Neural cell (in vitro differentiated cells): ENCODE measurements at regions not wholly inside any gene's neighbourhood (a gene's known extent, or its start where the extent isn't known, plus 50 kb on each side); places are given as distances from the start of the nearest gene placed in this dataset.

ENCODE experiments used
- H2AFZ ChIP-seq: fragments of 200-600, 300-800 bp; sonication (generic), shearing (Covaris generic); 2 replicates; pipeline ENCODE4 v1.6.0; 2014; ENCODE audit warnings: low read depth, mild to moderate bottlenecking, antibody characterized with exemption, low read length, moderate library complexity
- H3F3A ChIP-seq: fragments of 200-600 bp; shearing (Covaris generic); 2 replicates; pipeline ENCODE4 v1.6.1; 2016; ENCODE audit warnings: mild to moderate bottlenecking, moderate library complexity, mixed read lengths, antibody characterized with exemption, low read length; ENCODE audit not compliant: insufficient read depth, poor library complexity, severe bottlenecking
- H3K27ac ChIP-seq: fragments of 200-600, 300-800 bp; sonication (generic), shearing (Covaris generic); 2 replicates; pipeline ENCODE4 v1.5.1; 2014; ENCODE audit warnings: mild to moderate bottlenecking, low read length, moderate library complexity
- H3K27me3 ChIP-seq: fragments of 300-800, 200-600 bp; sonication (generic), shearing (Covaris generic); 2 replicates; pipeline ENCODE4 v1.6.0; 2014; ENCODE audit warnings: mild to moderate bottlenecking, low read depth, low read length, moderate library complexity; ENCODE audit not compliant: insufficient read depth
- H3K36me3 ChIP-seq: fragments of 300-800, 200-600 bp; sonication (generic), shearing (Covaris generic); 2 replicates; pipeline ENCODE4 v1.5.1; 2014; ENCODE audit warnings: mild to moderate bottlenecking, antibody characterized with exemption, low read length, moderate library complexity; ENCODE audit not compliant: insufficient read depth
- H3K4me2 ChIP-seq: fragments of 300-800, 200-600 bp; sonication (generic), shearing (Covaris generic); 2 replicates; pipeline ENCODE4 v1.6.0; 2014; ENCODE audit warnings: mild to moderate bottlenecking, low read length
- H3K4me3 ChIP-seq: fragments of 300-800, 200-600 bp; sonication (generic), shearing (Covaris generic); 2 replicates; pipeline ENCODE4 v1.5.1; 2014; ENCODE audit warnings: mild to moderate bottlenecking, low read length, moderate library complexity
- H3K79me2 ChIP-seq: fragments of 200-600 bp; shearing (Covaris generic); replicated peaks from 2 replicates; pipeline ENCODE4 v1.6.0; 2014; ENCODE audit warnings: mild to moderate bottlenecking, low read length, moderate library complexity; ENCODE audit not compliant: insufficient read depth
- H3K9ac ChIP-seq: fragments of 300-800, 200-600 bp; sonication (generic), shearing (Covaris generic); 2 replicates; pipeline ENCODE4 v1.6.1; 2016; ENCODE audit warnings: mild to moderate bottlenecking, low read length, mixed read lengths
- H3K9me2 ChIP-seq: fragments of 200-600 bp; shearing (Covaris generic); 2 replicates; pipeline ENCODE4 v1.6.1; 2016; ENCODE audit warnings: mild to moderate bottlenecking, low read length, mixed read lengths; ENCODE audit not compliant: insufficient read depth
- H3K9me3 ChIP-seq: fragments of 200-600, 300-800 bp; sonication (generic), shearing (Covaris generic); 2 replicates; pipeline ENCODE4 v1.6.1; 2016; ENCODE audit warnings: mild to moderate bottlenecking, mixed run types, low read length, moderate library complexity, mixed read lengths
- H4K20me1 ChIP-seq: fragments of 200-600 bp; shearing (Covaris generic); 2 replicates; pipeline ENCODE4 v1.6.1; 2016; ENCODE audit warnings: mild to moderate bottlenecking, mixed run types; ENCODE audit not compliant: insufficient read depth
- EP300 ChIP-seq: fragments of 450-650 bp; conservative IDR thresholded peaks from 2 replicates; pipeline ENCODE4 v1.6.1; 2014; ENCODE audit warnings: antibody characterized with exemption, mild to moderate bottlenecking, moderate library complexity; ENCODE audit not compliant: poor library complexity, severe bottlenecking
- EZH2 ChIP-seq: fragments of 200-600, 300-800 bp; shearing (Covaris generic), sonication (generic); IDR thresholded peaks from 2 replicates; pipeline ENCODE4 v1.6.1; 2014; ENCODE audit warnings: antibody characterized with exemption, low read length, borderline replicate concordance, mild to moderate bottlenecking; ENCODE audit not compliant: insufficient read depth, poor library complexity, severe bottlenecking
- MXI1 ChIP-seq: fragments of 450-650 bp; conservative IDR thresholded peaks from 2 replicates; pipeline ENCODE4 v1.6.1; 2014; ENCODE audit warnings: antibody characterized with exemption, mild to moderate bottlenecking; ENCODE audit not compliant: poor library complexity, severe bottlenecking
- POLR2AphosphoS5 ChIP-seq: IDR thresholded peaks from 2 replicates; pipeline ENCODE4 v1.6.1; 2012
- RAD21 ChIP-seq: fragments of 450-650 bp; conservative IDR thresholded peaks from 2 replicates; pipeline ENCODE4 v1.6.1; 2014; ENCODE audit warnings: antibody characterized with exemption, mild to moderate bottlenecking, moderate library complexity
- SMC3 ChIP-seq: fragments of 450-650 bp; conservative IDR thresholded peaks from 2 replicates; pipeline ENCODE4 v1.6.1; 2014; ENCODE audit warnings: antibody characterized with exemption, mild to moderate bottlenecking, moderate library complexity; ENCODE audit not compliant: poor library complexity
- TAF1 ChIP-seq: IDR thresholded peaks from 2 replicates; pipeline ENCODE4 v1.6.1; 2012; ENCODE audit warnings: low read depth
- TF ChIP-seq, protein P1 (sequence below): IDR thresholded peaks from 2 replicates; pipeline ENCODE4 v1.6.1; 2012; ENCODE audit warnings: borderline replicate concordance
- TF ChIP-seq, protein P2 (sequence below): fragments of 450-650 bp; IDR thresholded peaks from 2 replicates; pipeline ENCODE4 v1.5.1; 2014; ENCODE audit warnings: antibody characterized with exemption, mild to moderate bottlenecking, moderate library complexity; ENCODE audit not compliant: poor library complexity, severe bottlenecking

DNA sequence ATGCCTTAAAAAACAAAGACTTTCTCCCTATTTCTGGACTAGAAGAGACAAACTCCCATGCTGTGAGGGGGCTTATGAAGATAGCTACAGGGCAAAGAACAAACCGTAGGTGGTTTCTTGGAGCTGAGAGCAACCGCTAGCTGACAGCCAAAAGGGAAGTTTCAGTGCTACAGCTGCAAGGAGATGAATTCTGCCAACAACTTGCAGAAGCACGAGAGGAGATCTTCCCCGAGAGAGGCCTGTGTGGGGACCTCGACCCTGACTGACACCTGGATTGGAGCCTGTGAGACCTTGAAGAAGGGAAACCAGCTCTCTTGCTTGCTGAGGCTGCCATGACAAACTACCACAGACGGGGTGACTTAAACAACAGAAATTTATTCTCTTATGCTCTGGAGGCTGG lies 183.8 kb upstream of the VCX3A start:
- Histone ChIP-seq H3K9me2 (no peaks in the 10 kb centered on the region), H2AFZ (no peak overlapping the region), H3K27ac (no peak overlapping the region), H3K79me2 (no peaks in the 10 kb centered on the region), H3K4me2 (no peak overlapping the region), H3K27me3 (no peaks in the 10 kb centered on the region), H3K36me3 (no peaks in the 10 kb centered on the region), H4K20me1 (no peaks in the 10 kb centered on the region), H3F3A (no peaks in the 10 kb centered on the region), H3K4me3 (no peak overlapping the region), H3K9ac (no peak overlapping the region), H3K9me3 (no peaks in the 10 kb centered on the region)
- TF ChIP-seq SMC3 (no peak), TAF1 (no peak), EZH2 (no peak)

DNA sequence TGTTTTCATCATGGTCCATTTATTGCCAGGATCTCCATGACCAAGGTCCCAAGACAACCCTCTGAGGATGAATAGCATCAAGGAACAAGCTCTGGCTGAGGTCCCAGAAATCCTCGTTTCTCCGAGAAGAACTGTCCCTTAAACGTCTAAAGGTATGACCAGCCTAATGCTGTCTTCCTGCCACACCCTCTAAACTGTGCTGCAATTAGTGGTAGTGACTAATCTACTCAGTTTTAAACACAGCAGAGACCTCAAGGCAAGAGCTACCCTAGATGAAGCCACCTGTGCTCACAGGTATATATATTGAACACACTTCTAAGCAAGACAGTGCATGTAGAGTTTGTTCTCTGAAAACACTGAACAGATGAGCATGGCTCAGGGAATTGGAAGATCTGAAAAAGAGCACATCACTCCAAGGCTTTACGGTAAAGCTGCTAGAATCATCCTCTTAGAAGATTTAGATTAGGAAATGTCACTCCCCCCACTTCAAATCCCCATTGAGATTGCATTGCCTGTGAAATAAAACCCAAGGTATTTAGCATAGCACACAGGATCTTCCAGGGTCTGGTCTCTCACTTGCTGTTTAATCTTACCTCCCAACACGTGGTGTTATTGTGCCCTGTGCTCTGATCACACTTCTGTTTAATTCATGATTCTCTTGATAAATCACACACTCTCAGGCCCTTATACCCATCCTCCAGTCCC lies 173.9 kb upstream of the VCX3A start:
- no peaks in the 10 kb centered on the region for H3K9me2 ChIP-seq
- H3K9ac ChIP-seq = no peak overlapping the region
- no peaks in the 10 kb centered on the region for H3K36me3 ChIP-seq
- H3F3A ChIP-seq = no peaks in the 10 kb centered on the region
- H4K20me1 ChIP-seq = no peaks in the 10 kb centered on the region
- H3K9me3 ChIP-seq = no peaks in the 10 kb centered on the region
- no peaks in the 10 kb centered on the region for H3K27me3 ChIP-seq
- no peak overlapping the region for H3K27ac ChIP-seq
- no peak overlapping the region for H3K4me3 ChIP-seq
- TF ChIP-seq, protein P1, sequence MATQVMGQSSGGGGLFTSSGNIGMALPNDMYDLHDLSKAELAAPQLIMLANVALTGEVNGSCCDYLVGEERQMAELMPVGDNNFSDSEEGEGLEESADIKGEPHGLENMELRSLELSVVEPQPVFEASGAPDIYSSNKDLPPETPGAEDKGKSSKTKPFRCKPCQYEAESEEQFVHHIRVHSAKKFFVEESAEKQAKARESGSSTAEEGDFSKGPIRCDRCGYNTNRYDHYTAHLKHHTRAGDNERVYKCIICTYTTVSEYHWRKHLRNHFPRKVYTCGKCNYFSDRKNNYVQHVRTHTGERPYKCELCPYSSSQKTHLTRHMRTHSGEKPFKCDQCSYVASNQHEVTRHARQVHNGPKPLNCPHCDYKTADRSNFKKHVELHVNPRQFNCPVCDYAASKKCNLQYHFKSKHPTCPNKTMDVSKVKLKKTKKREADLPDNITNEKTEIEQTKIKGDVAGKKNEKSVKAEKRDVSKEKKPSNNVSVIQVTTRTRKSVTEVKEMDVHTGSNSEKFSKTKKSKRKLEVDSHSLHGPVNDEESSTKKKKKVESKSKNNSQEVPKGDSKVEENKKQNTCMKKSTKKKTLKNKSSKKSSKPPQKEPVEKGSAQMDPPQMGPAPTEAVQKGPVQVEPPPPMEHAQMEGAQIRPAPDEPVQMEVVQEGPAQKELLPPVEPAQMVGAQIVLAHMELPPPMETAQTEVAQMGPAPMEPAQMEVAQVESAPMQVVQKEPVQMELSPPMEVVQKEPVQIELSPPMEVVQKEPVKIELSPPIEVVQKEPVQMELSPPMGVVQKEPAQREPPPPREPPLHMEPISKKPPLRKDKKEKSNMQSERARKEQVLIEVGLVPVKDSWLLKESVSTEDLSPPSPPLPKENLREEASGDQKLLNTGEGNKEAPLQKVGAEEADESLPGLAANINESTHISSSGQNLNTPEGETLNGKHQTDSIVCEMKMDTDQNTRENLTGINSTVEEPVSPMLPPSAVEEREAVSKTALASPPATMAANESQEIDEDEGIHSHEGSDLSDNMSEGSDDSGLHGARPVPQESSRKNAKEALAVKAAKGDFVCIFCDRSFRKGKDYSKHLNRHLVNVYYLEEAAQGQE = no peak
- TF ChIP-seq, protein P2, sequence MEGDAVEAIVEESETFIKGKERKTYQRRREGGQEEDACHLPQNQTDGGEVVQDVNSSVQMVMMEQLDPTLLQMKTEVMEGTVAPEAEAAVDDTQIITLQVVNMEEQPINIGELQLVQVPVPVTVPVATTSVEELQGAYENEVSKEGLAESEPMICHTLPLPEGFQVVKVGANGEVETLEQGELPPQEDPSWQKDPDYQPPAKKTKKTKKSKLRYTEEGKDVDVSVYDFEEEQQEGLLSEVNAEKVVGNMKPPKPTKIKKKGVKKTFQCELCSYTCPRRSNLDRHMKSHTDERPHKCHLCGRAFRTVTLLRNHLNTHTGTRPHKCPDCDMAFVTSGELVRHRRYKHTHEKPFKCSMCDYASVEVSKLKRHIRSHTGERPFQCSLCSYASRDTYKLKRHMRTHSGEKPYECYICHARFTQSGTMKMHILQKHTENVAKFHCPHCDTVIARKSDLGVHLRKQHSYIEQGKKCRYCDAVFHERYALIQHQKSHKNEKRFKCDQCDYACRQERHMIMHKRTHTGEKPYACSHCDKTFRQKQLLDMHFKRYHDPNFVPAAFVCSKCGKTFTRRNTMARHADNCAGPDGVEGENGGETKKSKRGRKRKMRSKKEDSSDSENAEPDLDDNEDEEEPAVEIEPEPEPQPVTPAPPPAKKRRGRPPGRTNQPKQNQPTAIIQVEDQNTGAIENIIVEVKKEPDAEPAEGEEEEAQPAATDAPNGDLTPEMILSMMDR = no peak
- TF ChIP-seq MXI1 (no peak), POLR2AphosphoS5 (no peak), EP300 (no peak), EZH2 (no peak), TAF1 (no peak), SMC3 (no peak), RAD21 (no peak)
- no peak overlapping the region for H2AFZ ChIP-seq
- no peaks in the 10 kb centered on the region for H3K79me2 ChIP-seq
- no peak overlapping the region for H3K4me2 ChIP-seq
